Subcutaneous abdominal adipose tissue (tissue), 5 donors: ENCODE measurements at regions not wholly inside any gene's neighbourhood (a gene's known extent, or its start where the extent isn't known, plus 50 kb on each side); places are given as distances from the start of the nearest gene placed in this dataset.

Source experiments
- H3K27ac ChIP-seq: one replicate; pipeline ENCODE4 v1.7.0; 2013; ENCODE audit warnings: low read depth, mild to moderate bottlenecking, inconsistent platforms, low read length, moderate library complexity
- H3K27me3 ChIP-seq, 5 donors: one replicate each; pipeline ENCODE4 v1.7.0; 2013; ENCODE audit warnings: low read length in 5 of 5, inconsistent platforms in 1 of 5; ENCODE audit not compliant: control insufficient read depth in 5 of 5, insufficient read depth in 4 of 5
- H3K36me3 ChIP-seq, 5 donors: one replicate each; pipeline ENCODE4 v1.7.0; 2013; ENCODE audit warnings: low read length in 5 of 5; ENCODE audit not compliant: control insufficient read depth in 5 of 5, insufficient read depth in 5 of 5
- H3K4me1 ChIP-seq, 5 donors: one replicate each; pipeline ENCODE4 v1.7.0; 2013; ENCODE audit warnings: low read length in 5 of 5, mild to moderate bottlenecking in 3 of 5, moderate library complexity in 1 of 5; ENCODE audit not compliant: control insufficient read depth in 5 of 5, insufficient read depth in 5 of 5
- H3K4me3 ChIP-seq, 5 donors: one replicate each; pipeline ENCODE4 v1.7.0; 2013; ENCODE audit warnings: low read length in 5 of 5, low read depth in 1 of 5
- H3K9ac ChIP-seq, 5 donors: one replicate each; pipeline ENCODE4 v1.7.0; 2013; ENCODE audit warnings: low read length in 5 of 5, mild to moderate bottlenecking in 4 of 5, moderate library complexity in 3 of 5
- H3K9me3 ChIP-seq, 5 donors: one replicate each; pipeline ENCODE4 v1.7.0; 2013; ENCODE audit warnings: low read length in 5 of 5; ENCODE audit not compliant: control insufficient read depth in 5 of 5
- donor health status: healthy.
- donor health status: healthy.
- donor health status: healthy.
- donor health status: healthy.
- donor health status: healthy.

DNA sequence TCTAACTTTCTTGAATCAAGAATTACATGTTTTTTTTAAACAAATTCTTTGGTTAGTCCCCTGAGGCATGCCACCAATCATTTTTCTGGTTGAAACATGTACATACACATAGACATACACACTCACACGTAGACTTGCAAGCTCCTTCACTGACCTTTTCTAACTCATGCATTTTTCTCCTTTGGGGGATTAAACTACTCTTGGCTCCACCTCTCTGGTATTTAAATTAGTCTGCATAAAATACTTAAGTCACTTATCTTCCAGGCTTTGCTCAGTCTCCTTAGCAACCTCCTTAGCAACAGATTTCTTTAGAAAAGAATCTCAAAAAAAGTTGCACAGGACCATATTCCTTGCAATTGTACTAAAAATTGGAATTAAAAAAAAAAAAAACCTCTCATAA lies 440.9 kb upstream of the LRRC7 start:
- Histone ChIP-seq H3K27me3 (no peaks in the 10 kb centered on the region), H3K4me3 (no peak overlapping the region), H3K9me3 (no peaks in the 10 kb centered on the region), H3K36me3 (no peaks in the 10 kb centered on the region), H3K9ac (no peak overlapping the region), H3K4me1 (peaks cover 0 to 16% (median 7%) of the 10 kb centered on the region in 5 donors), H3K27ac (no peak overlapping the region)

DNA sequence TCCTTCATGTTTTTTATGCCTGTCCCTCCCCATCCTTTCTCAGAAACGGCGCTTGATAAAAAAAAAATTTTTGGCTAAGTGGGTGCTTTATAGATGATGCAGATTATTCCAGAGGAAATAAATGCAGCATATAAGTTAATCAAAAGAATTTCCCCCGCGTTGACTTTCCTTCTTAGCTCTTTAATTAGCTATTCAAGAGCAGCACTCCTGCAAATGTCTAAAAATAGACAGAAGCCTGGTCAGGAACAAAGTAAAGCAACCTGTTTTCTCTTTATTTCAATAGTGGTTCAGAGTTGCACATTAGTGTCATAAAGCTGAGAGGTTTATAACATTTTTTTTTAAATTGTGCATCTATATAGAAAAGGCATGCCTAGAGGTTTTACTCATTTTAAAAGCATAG lies 439.5 kb upstream of the LRRC7 start:
- H3K27me3 ChIP-seq: no peaks in the 10 kb centered on the region
- H3K9ac ChIP-seq: no peak overlapping the region
- no peak overlapping the region for H3K27ac ChIP-seq

DNA sequence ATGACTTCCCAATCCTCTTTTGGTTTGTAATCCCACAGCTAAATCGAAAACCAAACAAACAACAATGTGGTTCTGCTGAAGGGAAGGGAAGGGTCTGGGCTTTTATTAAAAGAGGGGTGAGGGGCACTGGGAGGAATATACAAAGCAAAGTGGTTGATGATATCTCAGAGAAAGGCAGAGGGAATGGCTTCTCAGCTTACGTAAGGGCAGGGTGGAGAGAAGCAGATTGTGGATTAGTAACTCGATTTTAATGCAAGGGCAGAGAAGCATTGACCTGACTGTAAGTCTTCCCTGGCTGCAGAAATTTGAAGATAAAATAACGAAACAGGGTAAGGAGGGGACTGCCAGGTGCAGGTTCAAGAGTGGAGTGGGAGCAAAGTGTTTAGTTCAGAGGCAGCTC lies 438.2 kb upstream of the LRRC7 start:
- Histone ChIP-seq H3K36me3 (no peaks in the 10 kb centered on the region), H3K27ac (no peak overlapping the region), H3K4me1 (peaks cover 0 to 7% (median 0%) of the 10 kb centered on the region in 5 donors), H3K9ac (no peak overlapping the region), H3K27me3 (no peaks in the 10 kb centered on the region), H3K4me3 (no peak overlapping the region), H3K9me3 (no peaks in the 10 kb centered on the region)

More for the DNA sequence above, 439.5 kb upstream of the LRRC7 start:
- Histone ChIP-seq H3K4me1 (peaks cover 0 to 7% (median 0%) of the 10 kb centered on the region in 5 donors), H3K4me3 (no peak overlapping the region), H3K9me3 (no peaks in the 10 kb centered on the region), H3K36me3 (no peaks in the 10 kb centered on the region)

DNA sequence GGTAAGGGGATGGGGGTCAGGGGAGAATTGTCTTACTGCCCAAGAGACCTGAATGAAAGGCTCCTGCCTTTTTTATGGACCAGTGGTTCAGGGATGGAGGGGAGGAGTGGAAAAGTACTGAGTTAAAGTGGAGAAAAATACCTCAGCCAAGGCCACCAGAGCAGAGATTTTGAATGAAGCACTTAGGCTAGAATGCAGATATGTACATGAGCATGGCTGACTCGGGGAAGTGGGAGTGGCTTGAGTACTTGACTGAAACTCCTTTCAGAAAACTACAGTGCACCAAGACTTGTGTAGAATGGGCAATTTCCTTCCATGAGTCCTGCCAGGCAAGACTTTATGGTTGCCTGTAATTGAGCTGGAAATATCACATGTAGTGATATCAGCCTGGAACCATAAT lies 429.6 kb upstream of the LRRC7 start:
- Histone ChIP-seq H3K36me3 (no peaks in the 10 kb centered on the region), H3K9ac (no peak overlapping the region), H3K27ac (no peak overlapping the region), H3K27me3 (no peaks in the 10 kb centered on the region), H3K4me1 (no peaks in the 10 kb centered on the region), H3K9me3 (peaks cover 0 to 9% (median 0%) of the 10 kb centered on the region in 5 donors), H3K4me3 (no peak overlapping the region)

- Histone ChIP-seq H3K4me3 (no peak overlapping the region), H3K36me3 (no peaks in the 10 kb centered on the region), H3K9me3 (peaks cover 0 to 9% (median 0%) of the 10 kb centered on the region in 5 donors), H3K4me1 (no peaks in the 10 kb centered on the region), H3K27me3 (no peaks in the 10 kb centered on the region), H3K9ac (no peak overlapping the region), H3K27ac (no peak overlapping the region)
Observed at GRCh38 chr1:69139007-69139406, 428.7 kb upstream of the LRRC7 start.

DNA sequence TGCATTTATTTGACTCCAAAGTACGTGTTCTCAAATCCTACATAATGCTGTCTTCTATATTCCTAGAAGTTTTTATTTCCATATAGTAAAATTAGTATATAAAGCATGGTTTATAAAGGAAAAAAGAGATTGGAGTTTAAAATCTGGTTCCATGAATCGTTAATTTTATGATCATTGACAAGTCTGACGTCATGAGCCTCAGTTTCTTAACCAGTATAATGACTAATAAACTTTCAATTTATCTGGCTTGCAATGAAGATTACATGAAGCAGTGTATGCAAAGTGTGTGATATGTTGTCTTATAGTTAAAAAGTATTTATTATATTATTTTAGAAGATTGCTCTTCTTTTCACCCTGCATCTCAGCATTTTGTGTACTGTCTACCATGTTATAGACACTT lies 421.4 kb upstream of the LRRC7 start:
- H3K27ac ChIP-seq: no peak overlapping the region
- no peaks in the 10 kb centered on the region for H3K27me3 ChIP-seq
- H3K4me1 ChIP-seq: no peaks in the 10 kb centered on the region
- H3K9me3 ChIP-seq: peaks cover 0 to 2% (median 0%) of the 10 kb centered on the region in 5 donors
- no peak overlapping the region for H3K9ac ChIP-seq
- no peak overlapping the region for H3K4me3 ChIP-seq
- H3K36me3 ChIP-seq: no peaks in the 10 kb centered on the region

GRCh38 chr1:69148731-69149130 lies 419.0 kb upstream of the LRRC7 start:
- no peaks in the 10 kb centered on the region for H3K4me1 ChIP-seq
- H3K9ac ChIP-seq: no peak overlapping the region
- no peak overlapping the region for H3K27ac ChIP-seq
- H3K9me3 ChIP-seq: peaks cover 0 to 2% (median 0%) of the 10 kb centered on the region in 5 donors
- no peaks in the 10 kb centered on the region for H3K36me3 ChIP-seq
- H3K27me3 ChIP-seq: no peaks in the 10 kb centered on the region
- H3K4me3 ChIP-seq: no peak overlapping the region

GRCh38 chr1:69157046-69157756 lies 410.5 kb upstream of the LRRC7 start:
- Histone ChIP-seq H3K9ac (no peak overlapping the region), H3K4me1 (no peaks in the 10 kb centered on the region), H3K36me3 (no peaks in the 10 kb centered on the region), H3K27me3 (no peaks in the 10 kb centered on the region), H3K4me3 (no peak overlapping the region), H3K27ac (no peak overlapping the region), H3K9me3 (peaks cover 0 to 2% (median 0%) of the 10 kb centered on the region in 5 donors)

DNA sequence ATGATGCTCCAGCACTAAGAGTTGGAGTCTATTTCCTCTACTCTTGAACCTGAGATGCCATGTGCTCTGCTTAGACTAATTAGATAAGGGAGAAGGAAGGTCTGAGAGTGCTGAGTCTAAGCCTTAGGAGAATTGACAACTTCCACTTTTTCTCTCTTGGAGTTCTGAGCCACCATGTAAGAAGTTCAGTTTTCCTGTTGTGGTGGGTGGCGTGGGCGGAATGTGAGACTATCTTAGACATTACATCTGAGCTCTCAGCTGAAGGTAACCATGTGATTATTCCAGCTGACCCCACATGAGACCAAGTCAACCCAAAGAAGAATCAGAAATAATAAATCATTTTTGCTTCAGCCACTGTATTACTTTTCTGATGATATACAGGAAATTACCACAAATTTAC lies 404.5 kb upstream of the LRRC7 start:
- no peaks in the 10 kb centered on the region for H3K4me1 ChIP-seq
- H3K27ac ChIP-seq: no peak overlapping the region
- H3K9me3 ChIP-seq: no peaks in the 10 kb centered on the region
- no peak overlapping the region for H3K4me3 ChIP-seq
- H3K27me3 ChIP-seq: no peaks in the 10 kb centered on the region
- H3K9ac ChIP-seq: no peak overlapping the region
- no peaks in the 10 kb centered on the region for H3K36me3 ChIP-seq

DNA sequence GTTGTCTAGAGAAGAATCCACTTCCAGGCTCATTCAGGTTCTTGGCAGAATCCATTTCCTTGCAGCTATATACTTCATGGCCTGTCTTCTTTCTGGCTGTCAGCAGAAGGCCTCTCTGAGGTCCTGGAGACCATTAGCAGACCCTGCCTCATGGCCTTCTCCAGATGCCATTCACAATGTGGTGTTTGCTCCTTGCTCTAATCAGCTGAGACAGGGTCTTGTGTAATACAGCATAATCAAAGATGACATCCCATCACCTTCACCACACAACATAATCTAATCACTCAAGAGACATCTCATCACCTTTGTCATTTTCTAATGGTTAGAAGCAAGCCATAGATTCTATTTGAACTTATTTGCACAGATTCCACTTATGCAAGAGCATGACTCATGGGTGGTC lies 403.9 kb upstream of the LRRC7 start:
- Histone ChIP-seq H3K4me3 (no peak overlapping the region), H3K27ac (no peak overlapping the region), H3K9ac (no peak overlapping the region), H3K36me3 (no peaks in the 10 kb centered on the region), H3K27me3 (no peaks in the 10 kb centered on the region), H3K4me1 (no peaks in the 10 kb centered on the region), H3K9me3 (no peaks in the 10 kb centered on the region)
